VCaP (cell line): ENCODE measurements at regions not wholly inside any gene's neighbourhood (a gene's known extent, or its start where the extent isn't known, plus 50 kb on each side); places are given as distances from the start of the nearest gene placed in this dataset.

Source experiments
- H3K27ac ChIP-seq: fragments of 450-650 bp; 2 replicates; pipeline ENCODE4 v1.5.1; 2017
- TF ChIP-seq, protein P1 (sequence below): fragments of 450-650 bp; conservative IDR thresholded peaks from 2 replicates; pipeline ENCODE4 v1.5.1; 2017; ENCODE audit warnings: mild to moderate bottlenecking, moderate library complexity

DNA sequence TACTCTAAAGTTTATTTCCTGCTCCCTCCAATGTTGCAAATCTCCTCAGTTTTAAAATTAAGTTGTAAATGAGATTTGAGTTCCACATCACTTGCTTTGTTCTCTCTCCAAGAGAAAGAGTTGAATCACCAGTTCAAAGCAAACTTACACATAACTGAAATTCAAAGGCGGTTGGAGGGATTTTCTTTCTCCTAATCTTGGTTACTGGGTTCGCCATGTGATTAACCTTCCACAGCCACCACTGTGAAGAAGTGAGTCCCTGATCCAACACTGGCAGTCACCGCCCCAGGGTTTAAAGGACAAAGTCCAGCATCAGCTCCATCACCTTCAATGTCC, 247.1 kb downstream of the MYCN start:
- TF ChIP-seq, protein P1, sequence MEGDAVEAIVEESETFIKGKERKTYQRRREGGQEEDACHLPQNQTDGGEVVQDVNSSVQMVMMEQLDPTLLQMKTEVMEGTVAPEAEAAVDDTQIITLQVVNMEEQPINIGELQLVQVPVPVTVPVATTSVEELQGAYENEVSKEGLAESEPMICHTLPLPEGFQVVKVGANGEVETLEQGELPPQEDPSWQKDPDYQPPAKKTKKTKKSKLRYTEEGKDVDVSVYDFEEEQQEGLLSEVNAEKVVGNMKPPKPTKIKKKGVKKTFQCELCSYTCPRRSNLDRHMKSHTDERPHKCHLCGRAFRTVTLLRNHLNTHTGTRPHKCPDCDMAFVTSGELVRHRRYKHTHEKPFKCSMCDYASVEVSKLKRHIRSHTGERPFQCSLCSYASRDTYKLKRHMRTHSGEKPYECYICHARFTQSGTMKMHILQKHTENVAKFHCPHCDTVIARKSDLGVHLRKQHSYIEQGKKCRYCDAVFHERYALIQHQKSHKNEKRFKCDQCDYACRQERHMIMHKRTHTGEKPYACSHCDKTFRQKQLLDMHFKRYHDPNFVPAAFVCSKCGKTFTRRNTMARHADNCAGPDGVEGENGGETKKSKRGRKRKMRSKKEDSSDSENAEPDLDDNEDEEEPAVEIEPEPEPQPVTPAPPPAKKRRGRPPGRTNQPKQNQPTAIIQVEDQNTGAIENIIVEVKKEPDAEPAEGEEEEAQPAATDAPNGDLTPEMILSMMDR = no peak

DNA sequence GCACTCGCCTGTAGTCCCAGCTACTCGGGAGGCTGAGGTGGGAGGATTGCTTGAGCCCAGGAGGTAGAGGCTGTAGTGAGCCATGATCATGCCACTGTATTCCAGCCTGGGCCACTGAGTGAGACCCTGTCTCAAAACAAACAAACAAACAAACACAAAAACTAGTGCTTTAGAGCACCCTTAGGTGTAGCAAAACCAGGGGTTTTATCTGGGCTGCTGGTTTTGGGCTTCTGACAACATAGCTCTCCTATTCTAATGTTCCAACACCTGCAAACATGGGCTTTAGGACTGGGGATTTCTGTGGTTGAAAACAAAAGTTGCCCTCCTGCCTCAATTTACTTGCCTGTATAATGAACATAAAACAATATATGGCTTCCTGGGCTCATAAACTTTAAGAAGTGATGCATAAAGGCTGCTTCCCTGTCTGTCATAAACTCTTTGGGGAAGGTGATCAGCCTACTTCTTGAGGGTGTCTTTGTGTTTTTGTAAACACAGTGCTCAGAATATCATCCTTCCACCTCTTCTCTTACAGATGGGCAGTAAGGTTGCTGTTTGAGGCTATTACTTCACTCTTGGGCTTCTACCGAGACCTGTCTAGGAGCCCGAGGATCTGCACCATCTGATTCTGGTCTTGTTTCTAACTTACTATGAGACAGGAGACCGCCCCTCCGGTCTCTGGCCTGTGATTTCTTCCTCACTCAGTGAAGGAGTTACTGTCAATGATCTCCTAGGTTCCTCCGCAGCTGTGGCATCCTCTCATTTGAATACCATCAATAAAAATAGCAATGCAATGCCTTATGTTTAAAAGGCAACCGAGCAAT, 246.5 kb downstream of the MYCN start:
- no peak overlapping the region for H3K27ac ChIP-seq
- TF ChIP-seq, protein P1 = no peak

More for the DNA sequence above, 247.1 kb downstream of the MYCN start:
- H3K27ac ChIP-seq = no peak overlapping the region

DNA sequence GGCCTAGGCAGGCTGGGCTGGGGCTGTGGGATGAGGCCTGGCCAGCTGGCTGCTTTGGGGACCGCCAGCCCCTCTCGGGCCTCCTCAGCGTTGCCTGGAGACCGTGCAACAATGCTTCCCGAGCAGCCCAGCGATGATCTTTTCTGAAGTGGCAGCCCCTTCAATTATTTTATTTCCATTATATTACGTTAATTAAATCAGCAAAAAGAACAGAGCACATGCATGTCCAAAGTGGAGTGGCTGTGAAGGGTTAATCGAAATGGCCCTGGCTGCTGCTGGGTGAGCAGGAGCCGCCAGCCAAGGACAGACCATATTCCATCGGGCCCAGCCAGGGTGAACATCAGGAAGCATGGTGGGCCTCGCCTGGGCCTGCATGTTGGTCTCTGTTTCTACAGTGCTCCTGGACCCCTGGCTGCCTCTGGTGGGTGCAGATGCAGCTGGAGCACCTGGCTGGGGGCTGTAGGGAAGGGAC, 245.5 kb downstream of the MYCN start:
- TF ChIP-seq, protein P1 = no peak
- no peak overlapping the region for H3K27ac ChIP-seq

DNA sequence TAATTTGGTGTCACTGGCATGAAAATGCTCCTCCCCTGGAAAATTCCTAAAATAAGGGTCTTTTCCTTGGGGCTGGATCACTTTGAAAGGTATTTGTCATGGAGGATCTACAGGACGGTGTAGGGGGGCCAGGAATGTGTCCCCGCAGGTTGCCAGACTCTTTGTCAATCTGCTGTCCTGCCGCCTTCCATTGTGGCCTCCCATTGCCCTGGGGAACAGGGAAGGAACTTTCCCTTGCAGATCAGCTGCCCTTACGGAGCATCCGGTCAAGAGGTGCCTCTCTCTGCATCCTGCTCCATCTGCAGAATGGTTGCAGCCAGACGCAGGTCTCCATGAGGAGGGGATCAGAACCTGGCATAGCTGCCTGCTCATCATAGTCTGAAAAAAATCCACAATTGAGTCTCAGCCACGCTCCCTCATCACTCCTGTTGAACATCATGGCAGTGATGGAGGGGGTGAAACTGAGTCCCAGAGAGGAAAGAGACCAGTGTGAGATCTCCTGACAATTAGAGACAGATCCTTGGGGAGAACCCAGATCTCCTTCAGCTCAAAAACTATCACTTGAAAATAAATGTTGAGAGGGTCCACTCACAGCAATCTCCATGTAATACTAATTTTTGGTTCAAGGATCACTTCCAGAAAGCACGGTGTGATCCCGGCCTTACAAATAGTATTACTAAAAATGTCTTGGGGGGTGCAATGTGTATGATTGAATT, 244.8 kb downstream of the MYCN start:
- TF ChIP-seq, protein P1 = no peak
- H3K27ac ChIP-seq = no peak overlapping the region

DNA sequence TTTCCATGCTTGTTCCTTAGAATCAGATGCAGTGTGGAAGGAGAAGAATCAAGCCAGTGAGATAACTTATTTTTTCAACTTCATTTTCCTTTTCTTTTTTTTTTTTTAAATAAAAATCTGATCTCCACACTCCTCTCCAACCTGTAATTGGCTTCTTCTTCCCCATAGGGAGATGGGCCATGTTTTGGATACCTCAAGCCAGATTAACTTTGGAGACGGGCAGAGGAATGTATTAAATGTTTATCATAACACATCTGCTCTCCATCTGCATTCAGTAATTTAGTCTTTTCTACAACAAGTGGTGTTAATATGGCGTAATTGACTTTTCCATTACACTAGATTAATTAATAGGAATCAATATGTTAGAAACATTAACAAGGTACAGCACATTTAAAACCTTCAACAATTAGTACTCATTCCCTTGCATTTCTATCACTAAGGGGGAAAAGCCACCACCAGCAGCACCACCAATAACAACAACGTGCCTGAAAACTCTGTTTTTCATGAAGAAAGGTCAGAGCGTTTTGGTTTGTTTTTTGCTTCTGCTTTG, 244.1 kb downstream of the MYCN start:
- TF ChIP-seq, protein P1 = no peak
- H3K27ac ChIP-seq = no peak overlapping the region

DNA sequence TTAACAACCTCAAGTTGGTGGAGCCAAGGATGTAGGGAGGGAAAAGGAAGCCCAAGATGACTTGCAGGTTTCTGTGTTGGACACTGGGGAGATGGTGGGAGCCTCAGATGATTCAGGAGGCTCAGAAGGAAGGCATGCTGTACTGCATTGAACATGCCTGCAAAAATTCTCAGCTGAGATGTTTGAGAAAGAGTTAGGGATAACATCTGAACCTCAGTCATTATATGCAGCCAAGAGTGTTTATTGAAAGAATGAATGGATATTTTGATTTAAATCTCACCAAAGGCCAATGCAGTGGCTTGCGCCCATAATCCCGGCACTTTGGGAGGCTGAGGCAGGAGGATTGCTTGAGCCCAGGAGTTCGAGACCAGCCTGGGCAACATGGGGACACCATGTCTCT, 243.0 kb downstream of the MYCN start:
- TF ChIP-seq, protein P1 = no peak
- H3K27ac ChIP-seq = peak overlapping the region; percentile 29; the same call in 1 of the 2 replicates

DNA sequence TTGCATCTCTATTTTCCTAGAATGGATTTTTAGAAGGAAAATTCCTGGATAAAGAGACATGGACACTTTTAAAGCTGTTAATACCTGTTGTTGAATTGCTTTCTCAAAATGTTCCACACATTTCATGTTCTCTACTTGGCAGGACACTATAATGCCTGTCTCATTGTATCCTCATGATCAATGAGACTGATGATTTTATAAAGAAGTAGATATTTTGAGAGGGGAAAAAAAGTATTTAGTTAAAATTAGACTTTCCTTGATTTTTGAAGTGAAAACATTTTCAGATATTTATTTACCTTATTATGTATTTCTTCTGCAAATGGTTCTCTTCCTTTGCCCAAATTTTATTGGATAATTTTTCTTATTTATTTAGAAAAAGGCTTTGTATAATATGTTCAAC, 242.5 kb downstream of the MYCN start:
- H3K27ac ChIP-seq = peak overlapping the region; percentile 29; the same call in 1 of the 2 replicates

DNA sequence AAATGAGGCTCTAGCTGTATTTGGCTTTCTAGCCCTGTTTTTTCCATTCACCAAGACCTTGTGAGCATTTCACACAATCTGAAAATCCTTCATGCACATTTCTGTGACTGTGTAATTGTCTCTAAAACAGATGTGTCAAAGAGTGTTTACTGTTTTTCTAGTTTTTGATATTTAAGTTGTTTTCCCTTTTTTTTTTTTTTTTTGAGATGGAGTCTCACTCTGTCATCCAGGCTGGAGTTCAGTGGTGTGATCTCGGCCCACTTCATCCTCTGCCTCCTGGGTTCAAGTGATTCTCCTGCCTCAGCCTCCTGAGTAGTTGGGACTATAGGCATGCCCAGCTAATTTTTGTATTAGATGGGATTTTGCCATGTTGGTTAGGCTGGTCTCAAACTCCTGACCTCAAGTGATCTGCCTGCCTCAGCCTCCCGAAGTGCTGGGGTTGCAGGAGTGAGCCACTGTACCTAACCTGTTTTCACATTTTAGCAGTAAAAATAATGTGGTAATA, 242.0 kb downstream of the MYCN start:
- H3K27ac ChIP-seq = peak overlapping the region; percentile 71

More for the DNA sequence above, 242.5 kb downstream of the MYCN start:
- TF ChIP-seq, protein P1 = no peak
